GM19239 (cell line): ENCODE measurements at regions not wholly inside any gene's neighbourhood (a gene's known extent, or its start where the extent isn't known, plus 50 kb on each side); places are given as distances from the start of the nearest gene placed in this dataset.
"Not testable (repeated sequence)": the region's sequence is repeated elsewhere in the genome, so short reads cannot be mapped to it uniquely, and the experiment has no call there.

ENCODE experiments used
- DNase-seq: peaks from one replicate; pipeline ENCODE4 v3.0.0; 2011; ENCODE audit warnings: low spot score; ENCODE audit not compliant: insufficient read length
- FAIRE-seq: peaks from 2 replicates; lab custom pipeline; 2011; peaks lifted over from hg19 to GRCh38; lab: Jason Lieb, UNC

- DNase-seq (no peak), FAIRE-seq (no peak)
Measured at GRCh38 chr14:27642251-27642866, 1044.5 kb upstream of the NOVA1 start.

- DNase-seq (no peak), FAIRE-seq (no peak)
Measured at GRCh38 chr14:27660683-27661082, 1062.8 kb upstream of the NOVA1 start.

GRCh38 chr14:27668531-27668930 lies 1070.7 kb upstream of the NOVA1 start:
- FAIRE-seq (no peak), DNase-seq (no peak)

- FAIRE-seq: no peak
- no peak for DNase-seq
Measured at GRCh38 chr14:27672047-27672446, 1074.2 kb upstream of the NOVA1 start.

- not testable (repeated sequence) for FAIRE-seq, DNase-seq
Measured at GRCh38 chr14:27672811-27673737, 1075.2 kb upstream of the NOVA1 start.

- FAIRE-seq: no peak
- no peak for DNase-seq
Measured at GRCh38 chr14:27686137-27686536, 1080.5 kb upstream of the FOXG1 start.

GRCh38 chr14:27688841-27689444 lies 1077.6 kb upstream of the FOXG1 start:
- FAIRE-seq (no peak), DNase-seq (no peak)

GRCh38 chr14:27712364-27712763 lies 1054.2 kb upstream of the FOXG1 start:
- DNase-seq (no peak), FAIRE-seq (no peak)

GRCh38 chr14:27715561-27715960 lies 1051.0 kb upstream of the FOXG1 start:
- DNase-seq (no peak), FAIRE-seq (no peak)

- FAIRE-seq (no peak), DNase-seq (no peak)
Measured at GRCh38 chr14:27721760-27722159, 1044.8 kb upstream of the FOXG1 start.

GRCh38 chr14:27725482-27725881 lies 1041.1 kb upstream of the FOXG1 start:
- DNase-seq (no peak), FAIRE-seq (no peak)

- no peak for DNase-seq
Measured at GRCh38 chr14:27727251-27727770, 1039.3 kb upstream of the FOXG1 start.

GRCh38 chr14:27730204-27730603 lies 1036.4 kb upstream of the FOXG1 start:
- no peak for DNase-seq

More at GRCh38 chr14:27727251-27727770, 1039.3 kb upstream of the FOXG1 start:
- no peak for FAIRE-seq

GRCh38 chr14:27739657-27740156 lies 1026.9 kb upstream of the FOXG1 start:
- FAIRE-seq (no peak), DNase-seq (no peak)

More at GRCh38 chr14:27730204-27730603, 1036.4 kb upstream of the FOXG1 start:
- no peak for FAIRE-seq

GRCh38 chr14:27750114-27750513 lies 1016.5 kb upstream of the FOXG1 start:
- FAIRE-seq (no peak), DNase-seq (no peak)

GRCh38 chr14:27757642-27758041 lies 1008.9 kb upstream of the FOXG1 start:
- not testable (repeated sequence) for DNase-seq, FAIRE-seq

- FAIRE-seq, DNase-seq: not testable (repeated sequence)
Measured at GRCh38 chr14:27760367-27760766, 1006.2 kb upstream of the FOXG1 start.

- not testable (repeated sequence) for DNase-seq
Measured at GRCh38 chr14:27799066-27800028, 967.2 kb upstream of the FOXG1 start.

GRCh38 chr14:27817746-27818430 lies 948.7 kb upstream of the FOXG1 start:
- not testable (repeated sequence) for DNase-seq, FAIRE-seq

More at GRCh38 chr14:27799066-27800028, 967.2 kb upstream of the FOXG1 start:
- FAIRE-seq: not testable (repeated sequence)
